Peyer's patch (tissue), 4 donors: ENCODE measurements at regions not wholly inside any gene's neighbourhood (a gene's known extent, or its start where the extent isn't known, plus 50 kb on each side); places are given as distances from the start of the nearest gene placed in this dataset.
"Not testable (repeated sequence)": the region's sequence is repeated elsewhere in the genome, so short reads cannot be mapped to it uniquely, and the experiment has no call there.

ENCODE experiments used
- DNase-seq, 3 donors: peaks; one replicate each; pipeline ENCODE4 v3.0.0-alpha.2; 2017 to 2019
- H3K27ac ChIP-seq, 4 donors: fragments of 200-600 bp; sonication (generic); one replicate each; pipeline ENCODE4 v1.5.1; 2016 to 2019
- H3K27me3 ChIP-seq, 2 donors: fragments of 200-600 bp; sonication (generic); one replicate each; pipeline ENCODE4 v1.5.1; 2019
- H3K36me3 ChIP-seq, 3 donors: fragments of 200-600 bp; sonication (generic); one replicate each; pipeline ENCODE4 v1.5.1; 2016 to 2019
- H3K4me1 ChIP-seq, 4 donors: fragments of 200-600 bp; sonication (generic); one replicate each; pipeline ENCODE4 v1.5.1; 2016 to 2019
- H3K4me3 ChIP-seq, 4 donors: fragments of 200-600 bp; sonication (generic); 1 replicate in 3 of 4; 2 replicates in 1 of 4; pipeline ENCODE4 v1.5.1; 2016 to 2019; ENCODE audit warnings: mild to moderate bottlenecking in 1 of 4
- H3K9me3 ChIP-seq, 4 donors: fragments of 200-600 bp; sonication (generic); one replicate each; pipeline ENCODE4 v1.5.1; 2016 to 2019; ENCODE audit warnings: mild to moderate bottlenecking in 1 of 4
- CTCF ChIP-seq, 6 experiments: fragments of 450-650 bp in 4 of 6; fragments of 200-600 bp in 2 of 6; sonication (generic) in 1 of 6; IDR thresholded peaks; one replicate each; pipeline ENCODE4 v1.5.1; 2017 to 2019; ENCODE audit warnings: antibody characterized with exemption in 6 of 6, mild to moderate bottlenecking in 3 of 6, moderate library complexity in 1 of 6
- POLR2A ChIP-seq, 2 donors: fragments of 450-650 bp; IDR thresholded peaks; one replicate each; pipeline ENCODE4 v1.5.1; 2017; ENCODE audit warnings: antibody characterized with exemption in 2 of 2, mild to moderate bottlenecking in 2 of 2, moderate library complexity in 2 of 2

DNA sequence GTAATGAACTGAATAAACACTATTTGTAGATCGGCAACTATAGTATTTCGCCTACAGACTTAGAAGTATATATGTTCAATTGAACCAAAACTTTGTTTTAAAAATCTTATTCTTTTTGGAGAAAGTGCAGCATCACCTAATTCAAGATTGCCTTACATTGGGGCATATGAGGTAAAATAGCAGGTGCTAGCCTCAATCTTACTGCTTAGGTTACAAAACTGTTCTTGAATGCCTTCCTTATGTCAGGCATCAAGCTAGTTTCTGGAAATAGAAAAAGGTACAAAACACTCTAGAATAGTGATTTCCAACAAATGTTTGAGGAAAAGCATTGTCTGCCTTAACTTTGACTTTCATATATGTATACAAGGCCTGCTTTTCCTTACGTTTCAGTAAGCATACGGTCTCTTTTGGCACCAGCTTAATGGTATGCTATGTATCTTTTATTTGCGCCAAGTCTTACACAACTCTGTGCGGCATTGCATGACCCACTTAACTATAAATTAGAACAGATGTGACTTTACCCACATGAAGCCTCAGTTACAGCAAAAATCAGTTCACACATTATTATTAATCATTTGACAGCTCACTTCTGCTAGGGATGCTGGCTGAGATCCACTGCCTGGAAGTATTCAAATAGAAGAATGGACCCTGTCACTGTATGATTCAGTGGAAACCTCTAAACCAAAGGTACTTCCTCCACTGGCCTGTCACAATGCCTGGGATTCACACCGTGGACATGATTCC is 174.1 kb downstream of the PRELID2 start:
- Histone ChIP-seq H3K4me1 (peaks cover 0 to 6% (median 0%) of the 10 kb centered on the region in 4 donors), H3K4me3 (no peak overlapping the region), H3K36me3 (peaks cover 0 to 3% (median 0%) of the 10 kb centered on the region in 3 donors), H3K27ac (no peak overlapping the region), H3K27me3 (no peaks in the 10 kb centered on the region), H3K9me3 (no peaks in the 10 kb centered on the region)
- DNase-seq = no peak
- no peak for TF ChIP-seq CTCF (IDR thresholded peaks at IDR 0.05)
- no peak for TF ChIP-seq POLR2A (IDR thresholded peaks at IDR 0.05)

- peaks cover 0 to 3% (median 0%) of the 10 kb centered on the region in 3 donors for H3K36me3 ChIP-seq
- DNase-seq = no peak
- H3K27me3 ChIP-seq = no peaks in the 10 kb centered on the region
- peaks cover 0 to 6% (median 0%) of the 10 kb centered on the region in 4 donors for H3K4me1 ChIP-seq
- H3K9me3 ChIP-seq = no peaks in the 10 kb centered on the region
- no peak overlapping the region for H3K4me3 ChIP-seq
- no peak for TF ChIP-seq POLR2A (IDR thresholded peaks at IDR 0.05)
- TF ChIP-seq CTCF (IDR thresholded peaks at IDR 0.05) = no peak
- no peak overlapping the region for H3K27ac ChIP-seq
These were observed 176.7 kb downstream of the PRELID2 start for GRCh38 chr5:145658435-145658834.

DNA sequence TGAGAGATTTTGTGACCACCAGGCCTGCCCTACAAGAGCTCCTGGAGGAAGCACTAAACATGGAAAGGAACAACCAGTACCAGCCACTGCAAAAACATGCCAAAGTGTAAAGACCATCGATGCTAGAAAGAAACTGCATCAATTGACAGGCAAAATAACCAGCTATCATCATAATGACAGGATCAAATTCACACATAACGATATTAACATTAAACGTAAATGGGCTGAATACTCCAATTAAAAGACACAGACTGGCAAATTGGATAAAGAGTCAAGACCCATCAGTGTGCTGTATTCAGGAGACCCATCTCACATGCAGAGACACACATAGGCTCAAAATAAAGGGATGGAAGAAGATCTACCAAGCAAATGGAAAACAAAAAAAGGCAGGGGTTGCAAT is 182.4 kb downstream of the PRELID2 start:
- H3K4me3 ChIP-seq, H3K27me3 ChIP-seq, H3K27ac ChIP-seq, H3K4me1 ChIP-seq, H3K9me3 ChIP-seq, H3K36me3 ChIP-seq, DNase-seq: not testable (repeated sequence)

GRCh38 chr5:145647137-145647536 is 188.0 kb downstream of the PRELID2 start:
- DNase-seq, H3K4me3 ChIP-seq: not testable (repeated sequence)

GRCh38 chr5:145643214-145643613 is 191.9 kb downstream of the PRELID2 start:
- DNase-seq, H3K27ac ChIP-seq, H3K9me3 ChIP-seq, H3K4me3 ChIP-seq, H3K27me3 ChIP-seq, H3K4me1 ChIP-seq, H3K36me3 ChIP-seq: not testable (repeated sequence)

More at GRCh38 chr5:145647137-145647536, 188.0 kb downstream of the PRELID2 start:
- not testable (repeated sequence) for H3K27me3 ChIP-seq, H3K27ac ChIP-seq, H3K4me1 ChIP-seq, H3K9me3 ChIP-seq, H3K36me3 ChIP-seq

- no peaks in the 10 kb centered on the region for H3K9me3 ChIP-seq
These were observed 197.7 kb downstream of the PRELID2 start for GRCh38 chr5:145637396-145637795.

GRCh38 chr5:145636371-145636770 is 198.8 kb downstream of the PRELID2 start:
- Histone ChIP-seq H3K27ac (no peak overlapping the region), H3K9me3 (no peaks in the 10 kb centered on the region), H3K4me3 (no peak overlapping the region), H3K36me3 (no peaks in the 10 kb centered on the region), H3K27me3 (no peaks in the 10 kb centered on the region), H3K4me1 (no peaks in the 10 kb centered on the region)
- DNase-seq = no peak
- no peak for TF ChIP-seq CTCF (IDR thresholded peaks at IDR 0.05)
- no peak for TF ChIP-seq POLR2A (IDR thresholded peaks at IDR 0.05)

More at GRCh38 chr5:145637396-145637795, 197.7 kb downstream of the PRELID2 start:
- no peak for DNase-seq
- Histone ChIP-seq H3K27me3 (no peaks in the 10 kb centered on the region), H3K36me3 (no peaks in the 10 kb centered on the region), H3K27ac (no peak overlapping the region), H3K4me1 (no peaks in the 10 kb centered on the region), H3K4me3 (no peak overlapping the region)
- TF ChIP-seq POLR2A (IDR thresholded peaks at IDR 0.05) = no peak
- no peak for TF ChIP-seq CTCF (IDR thresholded peaks at IDR 0.05)
